Caco-2 (cell line): ENCODE measurements at regions not wholly inside any gene's neighbourhood (a gene's known extent, or its start where the extent isn't known, plus 50 kb on each side); places are given as distances from the start of the nearest gene placed in this dataset.

ENCODE experiments used
- BruUV-seq: library from RNA; stranded (reverse); fragments of 400-500 nt; replicated peaks from 2 replicates; lab custom pipeline; 2021; lab: Mats Ljungman, UMichigan
- CTCF ChIA-PET: fragments of 300-600 bp; sonication (Branson Sonifier 250); formaldehyde crosslinking; loops from one replicate; lab custom pipeline; 2022; ENCODE audit warnings: antibody characterized with exemption; lab: Charles Lee
- POLR2A ChIA-PET: fragments of 300-600 bp; sonication (Branson Sonifier 250); formaldehyde crosslinking; loops from one replicate; lab custom pipeline; 2022; ENCODE audit warnings: antibody characterized with exemption; lab: Charles Lee
- DNase-seq, 2 experiments: peaks; one replicate each; pipeline versions ENCODE4 v3.0.0 to v3.0.0-alpha.2; 2020 to 2022
- H3K27me3 ChIP-seq: replicated peaks from 2 replicates; pipeline ENCODE4 v1.6.0; 2011; ENCODE audit warnings: low read length; ENCODE audit not compliant: control insufficient read depth, insufficient read depth
- H3K36me3 ChIP-seq: 2 replicates; pipeline ENCODE4 v1.5.1; 2011; ENCODE audit warnings: low read length; ENCODE audit not compliant: control insufficient read depth, insufficient read depth
- H3K4me1 ChIP-seq: fragments of 250-450 bp; sonication (Bioruptor Pico); 2 replicates; pipeline ENCODE4 v1.5.1; 2020; ENCODE audit warnings: mild to moderate bottlenecking
- H3K4me3 ChIP-seq: 2 replicates; pipeline ENCODE4 v1.5.1; 2011; ENCODE audit warnings: low read depth, mild to moderate bottlenecking, control low read depth, low read length
- H3K9me3 ChIP-seq: fragments of 250-450 bp; sonication (Bioruptor Pico); 2 replicates; pipeline ENCODE4 v1.5.1; 2020; ENCODE audit warnings: mild to moderate bottlenecking, moderate library complexity
- H3K27ac Mint-ChIP-seq: one replicate; pipeline ENCODE4 v1.8.0; 2022; ENCODE audit warnings: mixed read lengths; ENCODE audit not compliant: unreplicated experiment
- H3K27me3 Mint-ChIP-seq: one replicate; pipeline ENCODE4 v1.8.0; 2022; ENCODE audit warnings: mixed read lengths; ENCODE audit not compliant: insufficient read depth, unreplicated experiment
- H3K36me3 Mint-ChIP-seq: one replicate; pipeline ENCODE4 v1.8.0; 2022; ENCODE audit warnings: mild to moderate bottlenecking, mixed read lengths; ENCODE audit not compliant: insufficient read depth, unreplicated experiment
- H3K4me1 Mint-ChIP-seq: one replicate; pipeline ENCODE4 v1.8.0; 2022; ENCODE audit warnings: low read depth, mixed read lengths; ENCODE audit not compliant: unreplicated experiment
- H3K4me3 Mint-ChIP-seq: one replicate; pipeline ENCODE4 v1.8.0; 2022; ENCODE audit warnings: mild to moderate bottlenecking, moderate library complexity, mixed read lengths; ENCODE audit not compliant: unreplicated experiment
- H3K9me3 Mint-ChIP-seq: one replicate; pipeline ENCODE4 v1.8.0; 2022; ENCODE audit warnings: mixed read lengths; ENCODE audit not compliant: unreplicated experiment
- intact Hi-C: fragments of 100-400 bp; cut with micrococcal nuclease; formaldehyde crosslinking; loops from one replicate; pipeline ENCODE4 v1.10.0; 2022; ENCODE audit not compliant: unreplicated experiment
- TF ChIP-seq, protein P1 (sequence below), 2 experiments: fragments of 200-600 bp in 1 of 2; IDR thresholded peaks; 1 replicate in 1 of 2; 2 replicates in 1 of 2; pipeline versions ENCODE4 v1.5.1 to v1.8.0; 2011 to 2022; ENCODE audit warnings: antibody characterized with exemption in 1 of 2, control low read depth in 1 of 2, inconsistent platforms in 1 of 2, low read depth in 1 of 2, low read length in 1 of 2, mild to moderate bottlenecking in 1 of 2, moderate library complexity in 1 of 2; ENCODE audit not compliant: insufficient read depth in 1 of 2, severe bottlenecking in 1 of 2, unreplicated experiment in 1 of 2

DNA sequence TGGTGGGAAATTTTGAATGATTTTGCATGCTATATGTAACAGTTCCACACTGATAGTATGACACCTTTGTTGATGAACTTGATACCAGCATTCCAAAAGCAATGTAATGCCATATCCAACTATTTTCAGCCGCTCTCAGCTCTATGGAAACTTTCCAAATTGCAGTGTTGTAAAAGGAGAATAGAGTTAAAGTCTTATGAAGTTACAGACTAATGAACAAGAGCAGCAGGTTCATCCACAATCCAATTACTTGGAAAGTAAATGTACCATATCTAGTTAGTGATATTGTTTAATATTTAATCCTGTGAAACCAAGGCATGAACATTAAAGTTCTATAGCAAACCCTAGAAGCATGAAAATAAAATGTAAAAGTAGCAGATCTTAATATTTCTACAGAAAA is 418.2 kb downstream of the TUSC1 start:
- DNase-seq: no peak
- POLR2A ChIA-PET: no interaction called here

DNA sequence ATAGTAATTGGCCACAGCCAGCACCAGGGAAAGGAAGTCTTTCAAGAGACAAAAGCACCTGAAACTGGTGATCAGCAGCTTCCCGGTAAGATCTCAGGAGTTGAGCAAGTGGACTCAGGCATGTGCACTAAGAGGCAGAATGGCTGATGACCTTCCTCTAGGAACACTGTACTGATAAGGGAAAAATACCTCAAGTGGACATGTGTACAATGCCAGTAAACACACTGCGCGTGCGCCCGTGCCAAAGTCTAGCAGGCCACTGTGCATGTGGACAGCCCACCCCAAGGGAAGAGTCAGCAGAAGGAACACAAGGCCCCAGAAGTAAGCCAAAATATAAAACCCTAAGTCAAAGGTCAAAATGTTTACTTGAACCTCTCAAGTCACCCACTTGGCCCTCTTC is 423.0 kb downstream of the TUSC1 start:
- Histone ChIP-seq H3K4me1 (no peaks in the 10 kb centered on the region), H3K27me3 (no peaks in the 10 kb centered on the region), H3K36me3 (no peaks in the 10 kb centered on the region), H3K9me3 (no peaks in the 10 kb centered on the region), H3K4me3 (no peak overlapping the region)
- Mint-ChIP-seq H3K27me3 (no peaks in the 10 kb centered on the region), H3K9me3 (no peaks in the 10 kb centered on the region), H3K4me1 (no peaks in the 10 kb centered on the region), H3K36me3 (no peaks in the 10 kb centered on the region), H3K27ac (no peak overlapping the region), H3K4me3 (no peak overlapping the region)
- POLR2A ChIA-PET: no interaction called here
- CTCF ChIA-PET: no interaction called here
- TF ChIP-seq, protein P1, sequence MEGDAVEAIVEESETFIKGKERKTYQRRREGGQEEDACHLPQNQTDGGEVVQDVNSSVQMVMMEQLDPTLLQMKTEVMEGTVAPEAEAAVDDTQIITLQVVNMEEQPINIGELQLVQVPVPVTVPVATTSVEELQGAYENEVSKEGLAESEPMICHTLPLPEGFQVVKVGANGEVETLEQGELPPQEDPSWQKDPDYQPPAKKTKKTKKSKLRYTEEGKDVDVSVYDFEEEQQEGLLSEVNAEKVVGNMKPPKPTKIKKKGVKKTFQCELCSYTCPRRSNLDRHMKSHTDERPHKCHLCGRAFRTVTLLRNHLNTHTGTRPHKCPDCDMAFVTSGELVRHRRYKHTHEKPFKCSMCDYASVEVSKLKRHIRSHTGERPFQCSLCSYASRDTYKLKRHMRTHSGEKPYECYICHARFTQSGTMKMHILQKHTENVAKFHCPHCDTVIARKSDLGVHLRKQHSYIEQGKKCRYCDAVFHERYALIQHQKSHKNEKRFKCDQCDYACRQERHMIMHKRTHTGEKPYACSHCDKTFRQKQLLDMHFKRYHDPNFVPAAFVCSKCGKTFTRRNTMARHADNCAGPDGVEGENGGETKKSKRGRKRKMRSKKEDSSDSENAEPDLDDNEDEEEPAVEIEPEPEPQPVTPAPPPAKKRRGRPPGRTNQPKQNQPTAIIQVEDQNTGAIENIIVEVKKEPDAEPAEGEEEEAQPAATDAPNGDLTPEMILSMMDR (IDR thresholded peaks at IDR 0.05; ENCODE audit: insufficient read depth in 1 of 2, low read depth in 1 of 2, low read length in 1 of 2, severe bottlenecking in 1 of 2, unreplicated experiment in 1 of 2): no peak
- intact Hi-C loops: no loop called here
- BruUV-seq: no TSS peak
- DNase-seq: no peak

More for the DNA sequence above, 418.2 kb downstream of the TUSC1 start:
- TF ChIP-seq, protein P1 (IDR thresholded peaks at IDR 0.05; ENCODE audit: insufficient read depth in 1 of 2, low read depth in 1 of 2, low read length in 1 of 2, severe bottlenecking in 1 of 2, unreplicated experiment in 1 of 2): no peak
- no peaks in the 10 kb centered on the region for H3K27me3 Mint-ChIP-seq
- CTCF ChIA-PET: no interaction called here
- no peaks in the 10 kb centered on the region for H3K9me3 ChIP-seq
- H3K36me3 Mint-ChIP-seq: no peaks in the 10 kb centered on the region
- H3K9me3 Mint-ChIP-seq: no peaks in the 10 kb centered on the region
- no peaks in the 10 kb centered on the region for H3K27me3 ChIP-seq
- H3K27ac Mint-ChIP-seq: no peak overlapping the region
- no peaks in the 10 kb centered on the region for H3K36me3 ChIP-seq
- no peak overlapping the region for H3K4me3 ChIP-seq
- H3K4me1 Mint-ChIP-seq: no peaks in the 10 kb centered on the region
- no peaks in the 10 kb centered on the region for H3K4me1 ChIP-seq
- intact Hi-C loops: no loop called here
- BruUV-seq: no TSS peak
- H3K4me3 Mint-ChIP-seq: no peak overlapping the region

DNA sequence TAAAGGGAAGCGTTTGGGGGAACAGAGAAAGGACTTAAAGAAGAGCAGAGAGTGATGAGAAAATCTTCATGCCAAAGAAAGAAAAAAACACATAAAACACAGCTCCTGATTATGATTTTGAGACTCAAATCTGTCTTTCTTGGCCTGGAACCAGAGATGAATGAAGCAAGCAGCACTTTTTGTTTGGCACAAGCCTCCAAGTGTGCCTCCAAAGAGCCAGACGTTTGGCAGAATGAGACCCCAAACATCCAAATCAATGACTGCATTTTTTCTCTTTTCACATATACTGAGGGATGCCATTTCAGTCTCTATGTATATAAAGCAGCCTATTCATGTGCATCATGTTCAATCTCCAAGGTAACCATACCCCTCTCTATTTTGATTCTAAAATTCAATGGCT is 424.2 kb downstream of the TUSC1 start:
- Mint-ChIP-seq H3K4me1 (no peaks in the 10 kb centered on the region), H3K36me3 (no peaks in the 10 kb centered on the region), H3K27ac (no peak overlapping the region), H3K4me3 (no peak overlapping the region), H3K27me3 (no peaks in the 10 kb centered on the region), H3K9me3 (no peaks in the 10 kb centered on the region)
- Histone ChIP-seq H3K27me3 (no peaks in the 10 kb centered on the region), H3K9me3 (no peaks in the 10 kb centered on the region), H3K36me3 (no peaks in the 10 kb centered on the region), H3K4me3 (no peak overlapping the region), H3K4me1 (no peaks in the 10 kb centered on the region)
- BruUV-seq: no TSS peak
- POLR2A ChIA-PET: no interaction called here
- DNase-seq: no peak
- TF ChIP-seq, protein P1 (IDR thresholded peaks at IDR 0.05; ENCODE audit: insufficient read depth in 1 of 2, low read depth in 1 of 2, low read length in 1 of 2, severe bottlenecking in 1 of 2, unreplicated experiment in 1 of 2): no peak
- intact Hi-C loops: no loop called here
- CTCF ChIA-PET: no interaction called here
